ENCODE measurements at regions not wholly inside any gene's neighbourhood (a gene's known extent, or its start where the extent isn't known, plus 50 kb on each side); places are given as distances from the start of the nearest gene placed in this dataset.

DNA sequence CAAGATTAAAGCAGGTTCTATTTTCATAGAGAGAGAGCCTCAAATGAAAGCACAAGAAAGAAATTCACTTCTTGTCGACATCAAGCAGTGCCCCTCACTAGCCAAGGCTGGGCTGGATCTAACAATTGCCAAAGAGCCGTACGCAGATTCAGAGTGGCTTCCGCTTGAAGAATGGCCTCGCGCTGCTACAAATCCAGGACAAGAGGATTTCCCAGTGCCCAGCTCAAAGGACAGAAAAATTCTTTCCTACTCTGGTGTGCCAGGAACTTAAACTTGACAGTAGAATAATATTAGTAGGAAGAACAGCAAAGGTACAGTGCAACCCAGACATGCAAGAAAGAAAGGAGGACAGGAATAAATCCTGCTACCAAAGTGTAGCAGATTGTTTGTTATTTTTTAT, 56.5 kb upstream of the PPARGC1A start:
- no peak for TF ChIP-seq POLR2A (IDR thresholded peaks at IDR 0.05)
- TF ChIP-seq, protein P1, sequence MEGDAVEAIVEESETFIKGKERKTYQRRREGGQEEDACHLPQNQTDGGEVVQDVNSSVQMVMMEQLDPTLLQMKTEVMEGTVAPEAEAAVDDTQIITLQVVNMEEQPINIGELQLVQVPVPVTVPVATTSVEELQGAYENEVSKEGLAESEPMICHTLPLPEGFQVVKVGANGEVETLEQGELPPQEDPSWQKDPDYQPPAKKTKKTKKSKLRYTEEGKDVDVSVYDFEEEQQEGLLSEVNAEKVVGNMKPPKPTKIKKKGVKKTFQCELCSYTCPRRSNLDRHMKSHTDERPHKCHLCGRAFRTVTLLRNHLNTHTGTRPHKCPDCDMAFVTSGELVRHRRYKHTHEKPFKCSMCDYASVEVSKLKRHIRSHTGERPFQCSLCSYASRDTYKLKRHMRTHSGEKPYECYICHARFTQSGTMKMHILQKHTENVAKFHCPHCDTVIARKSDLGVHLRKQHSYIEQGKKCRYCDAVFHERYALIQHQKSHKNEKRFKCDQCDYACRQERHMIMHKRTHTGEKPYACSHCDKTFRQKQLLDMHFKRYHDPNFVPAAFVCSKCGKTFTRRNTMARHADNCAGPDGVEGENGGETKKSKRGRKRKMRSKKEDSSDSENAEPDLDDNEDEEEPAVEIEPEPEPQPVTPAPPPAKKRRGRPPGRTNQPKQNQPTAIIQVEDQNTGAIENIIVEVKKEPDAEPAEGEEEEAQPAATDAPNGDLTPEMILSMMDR (IDR thresholded peaks at IDR 0.05 in 4 of 5, conservative IDR thresholded peaks at IDR 0.05 in 1 of 5), result no peak
